ENCODE measurements at regions not wholly inside any gene's neighbourhood (a gene's known extent, or its start where the extent isn't known, plus 50 kb on each side); places are given as distances from the start of the nearest gene placed in this dataset.

DNA sequence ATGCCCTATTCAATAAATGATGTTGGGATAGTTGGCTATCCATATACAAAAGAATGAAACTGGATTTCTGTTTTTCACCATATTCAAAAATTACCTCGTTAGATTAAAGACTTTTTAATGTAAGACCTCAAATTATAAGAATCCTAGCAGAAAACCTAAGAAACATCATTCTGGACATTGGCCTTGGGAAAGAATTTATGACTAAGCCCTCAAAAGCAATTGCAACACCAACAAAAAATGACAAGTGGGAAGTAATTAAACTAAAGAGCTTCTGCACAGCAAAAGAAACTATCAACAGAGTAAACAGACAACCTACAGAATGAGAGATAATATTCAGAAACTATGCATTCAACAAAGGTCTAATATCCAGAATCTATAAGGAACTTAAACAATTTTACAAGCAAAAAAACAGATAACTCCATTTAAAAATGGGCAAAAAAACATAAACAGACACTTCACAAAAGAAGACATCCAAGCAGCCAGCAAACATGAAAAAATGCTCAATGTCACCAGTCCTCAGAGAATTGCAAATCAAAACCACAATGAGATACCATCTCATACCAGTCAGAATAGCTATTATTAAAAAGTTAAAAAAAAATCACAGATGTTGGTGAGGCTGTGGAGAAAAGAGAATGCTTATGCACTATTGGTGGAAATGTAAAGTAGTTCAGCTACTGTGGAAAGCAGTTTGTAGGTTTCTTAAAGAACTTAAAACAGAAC is 309.8 kb downstream of the AHR start:
- Histone ChIP-seq H3K9me3 (ENCODE audit: control insufficient read depth, insufficient read depth, low read length) (peaks cover 2% of the 10 kb centered on the region), H3K4me3 (ENCODE audit: low read depth, low read length) (no peak overlapping the region), H3K27ac (ENCODE audit: low read depth, low read length) (no peak overlapping the region), H3K27me3 (ENCODE audit: control insufficient read depth, insufficient read depth, low read length) (no peaks in the 10 kb centered on the region)
- DNase-seq (ENCODE audit: low read depth, low spot score) = no peak
- ChIA-PET CTCF (no interaction called here), POLR2A (no interaction called here)
- TF ChIP-seq, protein P1, sequence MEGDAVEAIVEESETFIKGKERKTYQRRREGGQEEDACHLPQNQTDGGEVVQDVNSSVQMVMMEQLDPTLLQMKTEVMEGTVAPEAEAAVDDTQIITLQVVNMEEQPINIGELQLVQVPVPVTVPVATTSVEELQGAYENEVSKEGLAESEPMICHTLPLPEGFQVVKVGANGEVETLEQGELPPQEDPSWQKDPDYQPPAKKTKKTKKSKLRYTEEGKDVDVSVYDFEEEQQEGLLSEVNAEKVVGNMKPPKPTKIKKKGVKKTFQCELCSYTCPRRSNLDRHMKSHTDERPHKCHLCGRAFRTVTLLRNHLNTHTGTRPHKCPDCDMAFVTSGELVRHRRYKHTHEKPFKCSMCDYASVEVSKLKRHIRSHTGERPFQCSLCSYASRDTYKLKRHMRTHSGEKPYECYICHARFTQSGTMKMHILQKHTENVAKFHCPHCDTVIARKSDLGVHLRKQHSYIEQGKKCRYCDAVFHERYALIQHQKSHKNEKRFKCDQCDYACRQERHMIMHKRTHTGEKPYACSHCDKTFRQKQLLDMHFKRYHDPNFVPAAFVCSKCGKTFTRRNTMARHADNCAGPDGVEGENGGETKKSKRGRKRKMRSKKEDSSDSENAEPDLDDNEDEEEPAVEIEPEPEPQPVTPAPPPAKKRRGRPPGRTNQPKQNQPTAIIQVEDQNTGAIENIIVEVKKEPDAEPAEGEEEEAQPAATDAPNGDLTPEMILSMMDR (IDR thresholded peaks at IDR 0.05; ENCODE audit: low read depth, low read length) = no peak

- ChIA-PET CTCF (interaction anchor here (0.6 kb wide), 1 partner anchor 629 kb away, joined by 6 read pairs; no protein-coding TSS in a partner anchor), POLR2A (no interaction called here)
- no peak for DNase-seq (ENCODE audit: low read depth, low spot score)
- Histone ChIP-seq H3K4me3 (ENCODE audit: low read depth, low read length) (no peak overlapping the region), H3K9me3 (ENCODE audit: control insufficient read depth, insufficient read depth, low read length) (peaks cover 6% of the 10 kb centered on the region; the same call in 1 of the 2 replicates), H3K27ac (ENCODE audit: low read depth, low read length) (no peak overlapping the region), H3K27me3 (ENCODE audit: control insufficient read depth, insufficient read depth, low read length) (no peaks in the 10 kb centered on the region)
- TF ChIP-seq, protein P1 (IDR thresholded peaks at IDR 0.05; ENCODE audit: low read depth, low read length) = no peak
Measured at GRCh38 chr7:17611611-17612010, 313.2 kb downstream of the AHR start.

- Histone ChIP-seq H3K27ac (ENCODE audit: low read depth, low read length) (no peak overlapping the region), H3K4me3 (ENCODE audit: low read depth, low read length) (no peak overlapping the region), H3K27me3 (ENCODE audit: control insufficient read depth, insufficient read depth, low read length) (no peaks in the 10 kb centered on the region), H3K9me3 (ENCODE audit: control insufficient read depth, insufficient read depth, low read length) (peaks cover 6% of the 10 kb centered on the region; the same call in 1 of the 2 replicates)
- CTCF ChIA-PET = no interaction called here
- DNase-seq (ENCODE audit: low read depth, low spot score) = no peak
- POLR2A ChIA-PET = no interaction called here
- TF ChIP-seq, protein P1 (IDR thresholded peaks at IDR 0.05; ENCODE audit: low read depth, low read length) = no peak
Measured at GRCh38 chr7:17613338-17614041, 315.0 kb downstream of the AHR start.

GRCh38 chr7:17617380-17617779 is 318.9 kb downstream of the AHR start:
- ChIA-PET CTCF (interaction anchor here (1.0 kb wide), 1 partner anchor 23 kb away, joined by 4 read pairs; no protein-coding TSS in a partner anchor), POLR2A (interaction anchor here (0.5 kb wide), 1 partner anchor 163 kb away, joined by 3 read pairs; no protein-coding TSS in a partner anchor)
- Histone ChIP-seq H3K4me3 (ENCODE audit: low read depth, low read length) (no peak overlapping the region), H3K27ac (ENCODE audit: low read depth, low read length) (no peak overlapping the region), H3K27me3 (ENCODE audit: control insufficient read depth, insufficient read depth, low read length) (no peaks in the 10 kb centered on the region), H3K9me3 (ENCODE audit: control insufficient read depth, insufficient read depth, low read length) (peaks cover 6% of the 10 kb centered on the region; the same call in 1 of the 2 replicates)
- DNase-seq (ENCODE audit: low read depth, low spot score) = no peak
- TF ChIP-seq, protein P1 (IDR thresholded peaks at IDR 0.05; ENCODE audit: low read depth, low read length) = no peak
